Gastroesophageal sphincter (tissue), 3 donors: ENCODE measurements at regions not wholly inside any gene's neighbourhood (a gene's known extent, or its start where the extent isn't known, plus 50 kb on each side); places are given as distances from the start of the nearest gene placed in this dataset.

Experiments used
- EP300 ChIP-seq: sonication (generic); formaldehyde crosslinking; IDR thresholded peaks from one replicate; pipeline ENCODE4 v1.6.1; 2017; ENCODE audit warnings: antibody characterized with exemption, mild to moderate bottlenecking
- POLR2A ChIP-seq, 2 donors: fragments of 450-650 bp; IDR thresholded peaks; one replicate each; pipeline ENCODE4 v1.6.1; 2017; ENCODE audit warnings: antibody characterized with exemption in 2 of 2, mild to moderate bottlenecking in 2 of 2, moderate library complexity in 1 of 2
- POLR2AphosphoS5 ChIP-seq: sonication (generic); formaldehyde crosslinking; IDR thresholded peaks from one replicate; pipeline ENCODE4 v1.6.1; 2017; ENCODE audit warnings: antibody characterized with exemption
- TF ChIP-seq, protein P1 (sequence below), 4 experiments: fragments of 200-600 bp in 2 of 4; fragments of 450-650 bp in 2 of 4; sonication (generic) in 1 of 4; IDR thresholded peaks; one replicate each; pipeline ENCODE4 v1.5.1; 2017 to 2019; ENCODE audit warnings: antibody characterized with exemption in 4 of 4, mild to moderate bottlenecking in 2 of 4, moderate library complexity in 2 of 4

DNA sequence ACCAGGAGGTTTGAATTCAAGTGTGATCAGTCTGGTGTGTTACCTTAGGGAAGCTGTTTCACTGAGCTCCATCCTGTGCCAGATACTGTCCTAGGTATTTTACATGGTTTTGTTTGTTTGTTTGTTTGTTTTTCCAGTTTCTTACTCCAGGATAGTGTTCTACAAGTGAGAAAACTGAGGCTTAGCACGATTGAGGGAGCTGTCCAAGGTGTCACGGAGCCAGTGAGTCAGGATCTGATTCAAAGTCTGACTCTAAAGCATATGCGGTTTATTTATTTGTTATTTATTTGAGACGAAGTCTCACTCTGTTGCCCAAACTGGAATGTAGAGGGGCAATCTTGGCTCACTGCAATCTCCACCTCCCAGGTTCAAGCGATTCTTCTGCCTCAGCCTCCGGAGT lies 79.7 kb upstream of the GNG2 start:
- TF ChIP-seq POLR2A (IDR thresholded peaks at IDR 0.05) (no peak), EP300 (no peak), POLR2AphosphoS5 (no peak)
- TF ChIP-seq, protein P1, sequence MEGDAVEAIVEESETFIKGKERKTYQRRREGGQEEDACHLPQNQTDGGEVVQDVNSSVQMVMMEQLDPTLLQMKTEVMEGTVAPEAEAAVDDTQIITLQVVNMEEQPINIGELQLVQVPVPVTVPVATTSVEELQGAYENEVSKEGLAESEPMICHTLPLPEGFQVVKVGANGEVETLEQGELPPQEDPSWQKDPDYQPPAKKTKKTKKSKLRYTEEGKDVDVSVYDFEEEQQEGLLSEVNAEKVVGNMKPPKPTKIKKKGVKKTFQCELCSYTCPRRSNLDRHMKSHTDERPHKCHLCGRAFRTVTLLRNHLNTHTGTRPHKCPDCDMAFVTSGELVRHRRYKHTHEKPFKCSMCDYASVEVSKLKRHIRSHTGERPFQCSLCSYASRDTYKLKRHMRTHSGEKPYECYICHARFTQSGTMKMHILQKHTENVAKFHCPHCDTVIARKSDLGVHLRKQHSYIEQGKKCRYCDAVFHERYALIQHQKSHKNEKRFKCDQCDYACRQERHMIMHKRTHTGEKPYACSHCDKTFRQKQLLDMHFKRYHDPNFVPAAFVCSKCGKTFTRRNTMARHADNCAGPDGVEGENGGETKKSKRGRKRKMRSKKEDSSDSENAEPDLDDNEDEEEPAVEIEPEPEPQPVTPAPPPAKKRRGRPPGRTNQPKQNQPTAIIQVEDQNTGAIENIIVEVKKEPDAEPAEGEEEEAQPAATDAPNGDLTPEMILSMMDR (IDR thresholded peaks at IDR 0.05) = no peak
